ENCODE measurements at regions not wholly inside any gene's neighbourhood (a gene's known extent, or its start where the extent isn't known, plus 50 kb on each side); places are given as distances from the start of the nearest gene placed in this dataset.

DNA sequence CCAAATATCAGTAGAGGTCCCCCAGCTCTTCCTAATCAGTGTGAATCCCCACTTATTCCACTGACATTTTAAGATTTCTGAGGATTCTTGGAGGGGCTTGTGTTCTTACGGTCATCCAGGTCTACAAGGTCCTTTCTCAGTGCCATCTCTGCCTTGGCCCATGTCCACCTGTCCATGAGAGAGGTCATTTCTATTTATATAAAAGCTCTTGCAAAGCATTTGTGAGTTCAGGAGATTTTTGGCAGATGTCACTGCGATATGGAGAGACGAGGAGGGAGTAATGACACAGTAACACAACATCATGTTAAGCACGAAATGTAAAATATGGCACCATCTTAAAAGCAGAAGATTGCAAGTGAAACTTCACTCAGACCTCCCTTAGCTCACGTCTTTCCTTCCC, 144.6 kb upstream of the NFIA start:
- H2AFZ ChIP-seq (ENCODE audit: low read depth, low read length) = no peak overlapping the region
- no peaks in the 10 kb centered on the region for H3K9me3 ChIP-seq (ENCODE audit: insufficient read depth, low read length)
- H3K9ac ChIP-seq (ENCODE audit: low read length) = no peak overlapping the region
- TF ChIP-seq EZH2phosphoT487 (IDR thresholded peaks at IDR 0.05; ENCODE audit: low read depth) = no peak
- no peak for TF ChIP-seq CTCF (IDR thresholded peaks at IDR 0.05; ENCODE audit: low read depth, low read length)
- no peak overlapping the region for H3K4me2 ChIP-seq (ENCODE audit: low read length)
- no peak overlapping the region for H3K27ac ChIP-seq (ENCODE audit: low read length)
- H4K20me1 ChIP-seq (ENCODE audit: insufficient read depth, low read length) = 0 out of 2 replicates have a peak, but pooled peaks cover 5% of the 10 kb centered on the region
- no peak overlapping the region for H3K4me3 ChIP-seq (ENCODE audit: low read length)
- peaks cover 10% of the 10 kb centered on the region; the same call in 1 of the 2 replicates for H3K27me3 ChIP-seq (ENCODE audit: low read depth, low read length)
- H3K79me2 ChIP-seq (ENCODE audit: low read length) = no peaks in the 10 kb centered on the region
- no peaks in the 10 kb centered on the region for H3K36me3 ChIP-seq (replicated peaks; ENCODE audit: low read depth, low read length)
- H3K4me1 ChIP-seq (ENCODE audit: low read length) = peaks cover 1% of the 10 kb centered on the region

DNA sequence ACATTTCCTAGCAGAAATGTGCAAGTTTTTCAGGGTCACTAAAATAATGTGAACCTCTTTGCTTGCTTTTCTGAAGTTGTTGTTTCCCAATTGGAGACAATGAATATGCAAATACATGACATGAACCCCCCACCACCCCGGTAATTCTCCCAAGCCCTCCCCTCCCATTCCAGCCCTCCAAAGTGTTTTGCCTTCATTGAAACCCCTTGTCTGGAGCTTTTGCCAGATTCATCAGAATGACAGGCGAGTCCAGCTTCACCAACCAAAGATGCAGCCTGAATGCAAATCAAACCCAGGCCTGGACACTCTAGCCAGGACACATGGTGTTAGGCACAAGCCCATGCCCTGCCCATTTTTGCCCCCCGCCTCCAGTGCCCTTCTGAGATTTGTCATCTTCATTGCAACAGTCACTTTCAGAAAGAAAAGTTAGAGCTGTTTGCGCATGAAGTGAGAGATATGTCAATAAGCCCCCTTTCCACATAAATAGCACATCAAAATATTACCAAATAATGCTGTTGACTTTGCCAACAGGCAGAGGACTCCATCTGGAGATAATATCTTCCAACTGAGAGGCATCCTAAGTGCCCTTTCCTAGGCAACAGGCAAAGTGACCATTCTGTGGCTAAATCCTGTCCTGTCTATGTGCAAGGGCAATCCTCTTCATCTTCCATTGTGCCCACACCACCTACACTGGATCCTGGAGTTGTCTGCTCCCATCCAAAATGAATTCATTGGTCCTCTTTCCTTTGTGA, 145.6 kb upstream of the NFIA start:
- H3K4me1 ChIP-seq (ENCODE audit: low read length) = no peaks in the 10 kb centered on the region
- no peak overlapping the region for H2AFZ ChIP-seq (ENCODE audit: low read depth, low read length)
- H4K20me1 ChIP-seq (ENCODE audit: insufficient read depth, low read length) = no peaks in the 10 kb centered on the region
- no peak overlapping the region for H3K4me2 ChIP-seq (ENCODE audit: low read length)
- no peaks in the 10 kb centered on the region for H3K9me3 ChIP-seq (ENCODE audit: insufficient read depth, low read length)
- TF ChIP-seq CTCF (IDR thresholded peaks at IDR 0.05; ENCODE audit: low read depth, low read length) (no peak), EZH2phosphoT487 (IDR thresholded peaks at IDR 0.05; ENCODE audit: low read depth) (no peak)
- 0 out of 2 replicates have a peak, but pooled peaks cover 7% of the 10 kb centered on the region for H3K27me3 ChIP-seq (ENCODE audit: low read depth, low read length)
- no peak overlapping the region for H3K4me3 ChIP-seq (ENCODE audit: low read length)
- no peak overlapping the region for H3K27ac ChIP-seq (ENCODE audit: low read length)
- no peak overlapping the region for H3K9ac ChIP-seq (ENCODE audit: low read length)
- no peaks in the 10 kb centered on the region for H3K79me2 ChIP-seq (ENCODE audit: low read length)
- H3K36me3 ChIP-seq (replicated peaks; ENCODE audit: low read depth, low read length) = no peaks in the 10 kb centered on the region

DNA sequence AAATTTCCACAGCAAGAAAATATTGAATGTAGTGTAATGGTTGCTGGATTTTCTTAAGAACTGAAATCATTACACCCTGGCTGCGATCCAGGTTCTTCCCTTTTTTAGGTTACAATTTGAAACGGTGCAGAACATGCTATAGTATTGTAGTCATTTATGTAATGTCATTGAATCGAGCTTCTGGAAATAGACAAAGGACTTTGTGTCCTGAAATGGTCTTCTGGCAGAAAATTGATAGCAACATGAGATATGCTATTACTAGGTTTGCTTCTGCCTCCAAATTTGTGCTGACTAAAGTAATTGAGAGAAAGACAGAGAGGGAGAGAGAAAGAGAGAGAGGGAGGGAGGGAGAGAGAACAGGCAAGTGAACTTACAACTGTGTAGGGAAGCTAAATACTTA, 146.2 kb upstream of the NFIA start:
- H4K20me1 ChIP-seq (ENCODE audit: insufficient read depth, low read length) = no peaks in the 10 kb centered on the region
- no peak overlapping the region for H3K9ac ChIP-seq (ENCODE audit: low read length)
- 0 out of 2 replicates have a peak, but pooled peaks cover 7% of the 10 kb centered on the region for H3K27me3 ChIP-seq (ENCODE audit: low read depth, low read length)
- H2AFZ ChIP-seq (ENCODE audit: low read depth, low read length) = no peak overlapping the region
- no peak for TF ChIP-seq EZH2phosphoT487 (IDR thresholded peaks at IDR 0.05; ENCODE audit: low read depth)
- no peak for TF ChIP-seq CTCF (IDR thresholded peaks at IDR 0.05; ENCODE audit: low read depth, low read length)
- no peak overlapping the region for H3K4me2 ChIP-seq (ENCODE audit: low read length)
- no peak overlapping the region for H3K27ac ChIP-seq (ENCODE audit: low read length)
- H3K4me3 ChIP-seq (ENCODE audit: low read length) = no peak overlapping the region
- H3K79me2 ChIP-seq (ENCODE audit: low read length) = no peaks in the 10 kb centered on the region
- H3K9me3 ChIP-seq (ENCODE audit: insufficient read depth, low read length) = no peaks in the 10 kb centered on the region
- H3K36me3 ChIP-seq (replicated peaks; ENCODE audit: low read depth, low read length) = no peaks in the 10 kb centered on the region
- no peaks in the 10 kb centered on the region for H3K4me1 ChIP-seq (ENCODE audit: low read length)

DNA sequence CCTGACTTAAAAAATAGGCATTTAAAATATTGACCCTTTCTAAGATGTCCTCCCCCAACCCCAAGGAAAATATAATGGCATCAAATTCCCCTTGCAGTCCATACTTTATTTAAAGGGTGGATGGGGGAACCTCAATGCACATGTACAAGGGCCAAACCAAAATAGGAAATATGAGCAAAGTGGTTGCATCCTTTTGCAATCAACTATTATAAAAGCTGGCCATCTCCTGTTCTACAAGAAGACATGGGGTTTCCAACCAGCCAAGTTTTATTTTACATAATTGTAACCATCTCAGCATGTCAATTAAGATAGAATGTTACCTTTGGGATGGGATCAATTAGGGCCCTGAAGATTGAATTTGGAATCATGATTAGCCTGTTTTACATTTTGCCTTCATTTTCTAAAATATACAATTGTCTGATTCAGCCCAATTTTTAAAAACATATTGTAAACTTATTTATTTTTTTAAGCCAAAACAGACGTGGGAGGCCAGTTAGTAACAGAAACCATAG, 146.7 kb upstream of the NFIA start:
- no peaks in the 10 kb centered on the region for H3K4me1 ChIP-seq (ENCODE audit: low read length)
- H3K79me2 ChIP-seq (ENCODE audit: low read length) = no peaks in the 10 kb centered on the region
- H3K9me3 ChIP-seq (ENCODE audit: insufficient read depth, low read length) = no peaks in the 10 kb centered on the region
- H3K4me3 ChIP-seq (ENCODE audit: low read length) = no peak overlapping the region
- no peak overlapping the region for H3K9ac ChIP-seq (ENCODE audit: low read length)
- no peak overlapping the region for H3K27ac ChIP-seq (ENCODE audit: low read length)
- TF ChIP-seq EZH2phosphoT487 (IDR thresholded peaks at IDR 0.05; ENCODE audit: low read depth) (no peak), CTCF (IDR thresholded peaks at IDR 0.05; ENCODE audit: low read depth, low read length) (no peak)
- no peaks in the 10 kb centered on the region for H3K36me3 ChIP-seq (replicated peaks; ENCODE audit: low read depth, low read length)
- H3K27me3 ChIP-seq (ENCODE audit: low read depth, low read length) = 0 out of 2 replicates have a peak, but pooled peaks cover 7% of the 10 kb centered on the region
- H2AFZ ChIP-seq (ENCODE audit: low read depth, low read length) = no peak overlapping the region
- H4K20me1 ChIP-seq (ENCODE audit: insufficient read depth, low read length) = no peaks in the 10 kb centered on the region
- H3K4me2 ChIP-seq (ENCODE audit: low read length) = no peak overlapping the region

All from OCI-LY3 (cell line).